ENCODE measurements at regions not wholly inside any gene's neighbourhood (a gene's known extent, or its start where the extent isn't known, plus 50 kb on each side); places are given as distances from the start of the nearest gene placed in this dataset.

GRCh38 chr5:57721226-57721625 is 238.6 kb upstream of the ACTBL2 start:
- Mint-ChIP-seq H3K9me3 (peaks cover 0 to 3% (median 0%) of the 10 kb centered on the region in 11 donors), H3K27me3 (peaks cover 0 to 37% (median 27%) of the 10 kb centered on the region in 5 donors)
- POLR2A ChIA-PET, result no interaction called here

DNA sequence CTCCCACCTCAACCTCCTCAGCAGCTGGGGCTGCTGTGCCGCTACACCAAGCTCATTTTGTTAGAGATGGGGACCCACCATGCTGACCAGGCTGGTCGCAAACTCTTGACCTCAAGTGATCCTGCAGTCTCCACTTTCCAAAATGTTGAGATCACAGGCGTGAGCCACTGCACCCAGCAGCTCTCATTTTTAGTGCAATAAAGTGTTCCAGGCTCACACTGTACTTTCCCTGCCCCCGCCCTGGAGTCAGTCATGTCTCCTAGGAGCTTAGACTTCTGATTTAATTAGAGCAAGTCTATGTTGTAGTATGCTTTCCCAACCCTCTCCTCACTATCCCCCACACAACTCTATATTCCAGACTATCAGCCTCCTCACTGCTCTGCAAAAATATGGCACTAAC is 238.0 kb upstream of the ACTBL2 start:
- Mint-ChIP-seq H3K4me1 (no peaks in the 10 kb centered on the region), H3K27ac (no peak overlapping the region), H3K36me3 (no peaks in the 10 kb centered on the region), H3K4me3 (no peak overlapping the region), H3K9me3 (peaks cover 0 to 5% (median 0%) of the 10 kb centered on the region in 11 donors), H3K27me3 (peaks cover 0 to 41% (median 32%) of the 10 kb centered on the region in 5 donors)
- ChIA-PET POLR2A (no interaction called here), CTCF (no interaction called here)
- Histone ChIP-seq H3K36me3 (ENCODE audit: control insufficient read depth in 2 of 3, insufficient read depth in 3 of 3, low read length in 3 of 3) (no peaks in the 10 kb centered on the region), H3K9me3 (ENCODE audit: control insufficient read depth in 2 of 3, low read length in 3 of 3) (no peaks in the 10 kb centered on the region), H3K27ac (ENCODE audit: low read depth, low read length) (no peak overlapping the region), H3K4me3 (ENCODE audit: low read length) (no peak overlapping the region), H3K27me3 (ENCODE audit: control insufficient read depth in 2 of 2, insufficient read depth in 2 of 2, low read length in 2 of 2) (no peaks in the 10 kb centered on the region), H3K4me1 (ENCODE audit: control insufficient read depth in 2 of 2, insufficient read depth in 2 of 2, low read length in 2 of 2) (no peaks in the 10 kb centered on the region)
- ATAC-seq (no peak), DNase-seq (no peak)
- intact Hi-C loops (cut with micrococcal nuclease), result no loop called here

More at GRCh38 chr5:57721226-57721625, 238.6 kb upstream of the ACTBL2 start:
- Mint-ChIP-seq H3K4me3 (no peak overlapping the region), H3K4me1 (no peaks in the 10 kb centered on the region), H3K36me3 (no peaks in the 10 kb centered on the region), H3K27ac (no peak overlapping the region)
- ATAC-seq (no peak), DNase-seq (no peak)
- no peaks in the 10 kb centered on the region for H3K36me3 ChIP-seq (ENCODE audit: control insufficient read depth in 2 of 3, insufficient read depth in 3 of 3, low read length in 3 of 3)
- H3K4me1 ChIP-seq (ENCODE audit: control insufficient read depth in 2 of 2, insufficient read depth in 2 of 2, low read length in 2 of 2), result no peaks in the 10 kb centered on the region
- no peak overlapping the region for H3K4me3 ChIP-seq (ENCODE audit: low read length)
- no peaks in the 10 kb centered on the region for H3K27me3 ChIP-seq (ENCODE audit: control insufficient read depth in 2 of 2, insufficient read depth in 2 of 2, low read length in 2 of 2)
- H3K27ac ChIP-seq (ENCODE audit: low read depth, low read length), result no peak overlapping the region
- CTCF ChIA-PET, result no interaction called here
- intact Hi-C loops (cut with micrococcal nuclease), result no loop called here
- H3K9me3 ChIP-seq (ENCODE audit: control insufficient read depth in 2 of 3, low read length in 3 of 3), result no peaks in the 10 kb centered on the region

DNA sequence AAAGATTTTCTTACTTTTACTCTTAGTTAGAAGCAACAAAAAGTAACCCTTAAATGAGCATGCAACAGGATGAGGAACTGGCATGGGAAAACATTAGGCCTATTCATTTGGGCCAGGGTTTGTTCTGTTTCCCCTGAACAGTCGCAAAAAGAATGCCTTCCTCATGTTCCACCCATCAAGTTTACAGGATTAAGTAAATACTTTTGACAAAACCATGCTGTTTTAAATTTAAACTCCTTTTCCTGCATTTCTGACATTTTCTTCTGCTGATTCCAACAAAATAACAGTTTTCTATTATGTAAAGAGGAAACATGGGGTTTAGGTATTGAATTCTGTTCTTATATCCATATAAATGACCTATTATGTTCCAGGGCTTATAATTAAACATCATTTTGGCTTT is 236.6 kb upstream of the ACTBL2 start:
- no peak overlapping the region for H3K27ac Mint-ChIP-seq
- H3K4me3 Mint-ChIP-seq, result no peak overlapping the region
- DNase-seq, result no peak
- H3K9me3 Mint-ChIP-seq, result peaks cover 0 to 7% (median 0%) of the 10 kb centered on the region in 11 donors
- Histone ChIP-seq H3K9me3 (ENCODE audit: control insufficient read depth in 2 of 3, low read length in 3 of 3) (no peaks in the 10 kb centered on the region), H3K36me3 (ENCODE audit: control insufficient read depth in 2 of 3, insufficient read depth in 3 of 3, low read length in 3 of 3) (no peaks in the 10 kb centered on the region), H3K4me1 (ENCODE audit: control insufficient read depth in 2 of 2, insufficient read depth in 2 of 2, low read length in 2 of 2) (no peaks in the 10 kb centered on the region), H3K27ac (ENCODE audit: low read depth, low read length) (no peak overlapping the region), H3K4me3 (ENCODE audit: low read length) (no peak overlapping the region), H3K27me3 (ENCODE audit: control insufficient read depth in 2 of 2, insufficient read depth in 2 of 2, low read length in 2 of 2) (no peaks in the 10 kb centered on the region)
- CTCF ChIA-PET, result no interaction called here
- no peaks in the 10 kb centered on the region for H3K4me1 Mint-ChIP-seq
- peaks cover 0 to 37% (median 33%) of the 10 kb centered on the region in 5 donors for H3K27me3 Mint-ChIP-seq
- POLR2A ChIA-PET, result no interaction called here
- no peak for ATAC-seq
- intact Hi-C loops (cut with micrococcal nuclease), result no loop called here
- no peaks in the 10 kb centered on the region for H3K36me3 Mint-ChIP-seq

DNA sequence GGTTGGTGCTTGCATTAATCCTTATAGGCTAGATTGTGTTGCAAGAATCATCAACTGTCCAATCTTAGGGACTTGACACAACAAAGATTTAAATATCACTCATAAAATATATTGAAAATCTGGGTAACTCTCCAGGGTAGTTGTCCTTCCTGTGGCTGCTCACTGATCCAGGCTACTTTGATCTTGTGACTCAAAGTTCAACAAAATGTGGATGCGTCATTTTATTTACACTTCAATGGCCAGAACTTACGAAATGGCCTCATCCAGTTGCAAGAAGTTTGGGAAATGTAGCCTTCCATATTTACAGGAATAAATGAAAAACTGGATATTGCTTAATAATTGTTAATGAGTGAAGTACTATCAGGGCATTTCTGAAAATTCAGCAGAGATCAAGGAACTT is 235.5 kb upstream of the ACTBL2 start:
- Histone ChIP-seq H3K27ac (ENCODE audit: low read depth, low read length) (no peak overlapping the region), H3K36me3 (ENCODE audit: control insufficient read depth in 2 of 3, insufficient read depth in 3 of 3, low read length in 3 of 3) (no peaks in the 10 kb centered on the region), H3K4me1 (ENCODE audit: control insufficient read depth in 2 of 2, insufficient read depth in 2 of 2, low read length in 2 of 2) (no peaks in the 10 kb centered on the region), H3K4me3 (ENCODE audit: low read length) (no peak overlapping the region), H3K27me3 (ENCODE audit: control insufficient read depth in 2 of 2, insufficient read depth in 2 of 2, low read length in 2 of 2) (no peaks in the 10 kb centered on the region), H3K9me3 (ENCODE audit: control insufficient read depth in 2 of 3, low read length in 3 of 3) (no peaks in the 10 kb centered on the region)
- H3K9me3 Mint-ChIP-seq, result peaks cover 0 to 17% (median 5%) of the 10 kb centered on the region in 11 donors
- H3K27ac Mint-ChIP-seq, result no peak overlapping the region
- POLR2A ChIA-PET, result no interaction called here
- CTCF ChIA-PET, result no interaction called here
- H3K4me1 Mint-ChIP-seq, result no peaks in the 10 kb centered on the region
- peaks cover 0 to 6% (median 0%) of the 10 kb centered on the region in 5 donors for H3K36me3 Mint-ChIP-seq
- intact Hi-C loops (cut with micrococcal nuclease), result no loop called here
- H3K4me3 Mint-ChIP-seq, result no peak overlapping the region
- ATAC-seq (no peak), DNase-seq (no peak)
- H3K27me3 Mint-ChIP-seq, result peaks cover 0 to 42% (median 33%) of the 10 kb centered on the region in 5 donors

GRCh38 chr5:57717555-57717954 is 234.9 kb upstream of the ACTBL2 start:
- Mint-ChIP-seq H3K36me3 (peaks cover 0 to 6% (median 0%) of the 10 kb centered on the region in 5 donors), H3K27ac (no peak overlapping the region), H3K4me1 (no peaks in the 10 kb centered on the region), H3K9me3 (peaks cover 0 to 17% (median 5%) of the 10 kb centered on the region in 11 donors), H3K4me3 (no peak overlapping the region), H3K27me3 (peaks cover 0 to 39% (median 29%) of the 10 kb centered on the region in 5 donors)
- no peak overlapping the region for H3K27ac ChIP-seq (ENCODE audit: low read depth, low read length)
- H3K36me3 ChIP-seq (ENCODE audit: control insufficient read depth in 2 of 3, insufficient read depth in 3 of 3, low read length in 3 of 3), result no peaks in the 10 kb centered on the region
- POLR2A ChIA-PET, result no interaction called here
- H3K4me1 ChIP-seq (ENCODE audit: control insufficient read depth in 2 of 2, insufficient read depth in 2 of 2, low read length in 2 of 2), result no peaks in the 10 kb centered on the region
- H3K9me3 ChIP-seq (ENCODE audit: control insufficient read depth in 2 of 3, low read length in 3 of 3), result no peaks in the 10 kb centered on the region
- CTCF ChIA-PET, result no interaction called here
- H3K4me3 ChIP-seq (ENCODE audit: low read length), result no peak overlapping the region
- H3K27me3 ChIP-seq (ENCODE audit: control insufficient read depth in 2 of 2, insufficient read depth in 2 of 2, low read length in 2 of 2), result no peaks in the 10 kb centered on the region
- DNase-seq, result no peak
- intact Hi-C loops (cut with micrococcal nuclease), result no loop called here
- no peak for ATAC-seq

- Histone ChIP-seq H3K4me3 (ENCODE audit: low read length) (no peak overlapping the region), H3K27me3 (ENCODE audit: control insufficient read depth in 2 of 2, insufficient read depth in 2 of 2, low read length in 2 of 2) (no peaks in the 10 kb centered on the region), H3K36me3 (ENCODE audit: control insufficient read depth in 2 of 3, insufficient read depth in 3 of 3, low read length in 3 of 3) (no peaks in the 10 kb centered on the region), H3K27ac (ENCODE audit: low read depth, low read length) (no peak overlapping the region), H3K9me3 (ENCODE audit: control insufficient read depth in 2 of 3, low read length in 3 of 3) (no peaks in the 10 kb centered on the region), H3K4me1 (ENCODE audit: control insufficient read depth in 2 of 2, insufficient read depth in 2 of 2, low read length in 2 of 2) (no peaks in the 10 kb centered on the region)
- ChIA-PET CTCF (no interaction called here), POLR2A (no interaction called here)
- intact Hi-C loops (cut with micrococcal nuclease), result no loop called here
- no peak for DNase-seq
- Mint-ChIP-seq H3K36me3 (peaks cover 0 to 6% (median 0%) of the 10 kb centered on the region in 5 donors), H3K9me3 (peaks cover 0 to 17% (median 5%) of the 10 kb centered on the region in 11 donors), H3K4me1 (no peaks in the 10 kb centered on the region), H3K27ac (no peak overlapping the region), H3K4me3 (no peak overlapping the region), H3K27me3 (peaks cover 0 to 35% (median 29%) of the 10 kb centered on the region in 5 donors)
- no peak for ATAC-seq
Measured at GRCh38 chr5:57716661-57717060, 234.1 kb upstream of the ACTBL2 start.

GRCh38 chr5:57715296-57715695 is 232.7 kb upstream of the ACTBL2 start:
- H3K4me3 ChIP-seq (ENCODE audit: low read length), result no peak overlapping the region
- Mint-ChIP-seq H3K36me3 (peaks cover 0 to 6% (median 0%) of the 10 kb centered on the region in 5 donors), H3K27ac (no peak overlapping the region)

More at GRCh38 chr5:57715296-57715695, 232.7 kb upstream of the ACTBL2 start:
- H3K4me3 Mint-ChIP-seq, result no peak overlapping the region
- H3K36me3 ChIP-seq (ENCODE audit: control insufficient read depth in 2 of 3, insufficient read depth in 3 of 3, low read length in 3 of 3), result no peaks in the 10 kb centered on the region
- no peak for ATAC-seq
- CTCF ChIA-PET, result no interaction called here
- no peaks in the 10 kb centered on the region for H3K27me3 ChIP-seq (ENCODE audit: control insufficient read depth in 2 of 2, insufficient read depth in 2 of 2, low read length in 2 of 2)
- H3K9me3 Mint-ChIP-seq, result peaks cover 0 to 17% (median 5%) of the 10 kb centered on the region in 11 donors
- DNase-seq, result no peak
- no peak overlapping the region for H3K27ac ChIP-seq (ENCODE audit: low read depth, low read length)
- intact Hi-C loops (cut with micrococcal nuclease), result no loop called here
- no peaks in the 10 kb centered on the region for H3K4me1 Mint-ChIP-seq
- POLR2A ChIA-PET, result no interaction called here
- H3K4me1 ChIP-seq (ENCODE audit: control insufficient read depth in 2 of 2, insufficient read depth in 2 of 2, low read length in 2 of 2), result no peaks in the 10 kb centered on the region
- H3K9me3 ChIP-seq (ENCODE audit: control insufficient read depth in 2 of 3, low read length in 3 of 3), result no peaks in the 10 kb centered on the region
- H3K27me3 Mint-ChIP-seq, result peaks cover 0 to 26% (median 22%) of the 10 kb centered on the region in 5 donors

All from naive thymus-derived CD4-positive, alpha-beta T cell (primary cell).